Mesendoderm (in vitro differentiated cells): ENCODE measurements at regions not wholly inside any gene's neighbourhood (a gene's known extent, or its start where the extent isn't known, plus 50 kb on each side); places are given as distances from the start of the nearest gene placed in this dataset.
A peak's percentile ranks its signal among the peaks of the same experiment; 100 is the strongest.
"Not testable (repeated sequence)": the region's sequence is repeated elsewhere in the genome, so short reads cannot be mapped to it uniquely, and the experiment has no call there.

ENCODE experiments used
- DNase-seq: peaks from one replicate; pipeline ENCODE4 v3.0.0; 2013
- H2AK5ac ChIP-seq: 2 replicates; pipeline ENCODE4 v1.6.1; 2013; ENCODE audit warnings: low read length, inconsistent platforms
- H2BK120ac ChIP-seq: 2 replicates; pipeline ENCODE4 v1.6.1; 2013; ENCODE audit warnings: low read depth, mild to moderate bottlenecking, low read length, moderate library complexity, mixed read lengths
- H2BK15ac ChIP-seq: replicated peaks from 2 replicates; pipeline ENCODE4 v1.6.1; 2013; ENCODE audit warnings: low read depth, mild to moderate bottlenecking, moderate library complexity
- H2BK5ac ChIP-seq: 2 replicates; pipeline ENCODE4 v1.6.1; 2013; ENCODE audit warnings: low read length, inconsistent platforms
- H3K18ac ChIP-seq: 2 replicates; pipeline ENCODE4 v1.6.1; 2013; ENCODE audit warnings: mild to moderate bottlenecking, low read length, mixed read lengths
- H3K23ac ChIP-seq: one replicate; pipeline ENCODE4 v1.6.1; 2013; ENCODE audit warnings: low read length
- H3K27ac ChIP-seq: 2 replicates; pipeline ENCODE4 v1.5.1; 2013; ENCODE audit warnings: low read depth, mild to moderate bottlenecking, inconsistent platforms, low read length, moderate library complexity
- H3K27me3 ChIP-seq: 2 replicates; pipeline ENCODE4 v1.6.1; 2013; ENCODE audit warnings: low read length, control low read depth, mild to moderate bottlenecking, inconsistent platforms; ENCODE audit not compliant: insufficient read depth, poor library complexity
- H3K36me3 ChIP-seq: 2 replicates; pipeline ENCODE4 v1.6.1; 2013; ENCODE audit warnings: low read length, inconsistent platforms; ENCODE audit not compliant: control insufficient read depth, insufficient read depth
- H3K4ac ChIP-seq: one replicate; pipeline ENCODE4 v1.6.1; 2013; ENCODE audit warnings: low read depth, mild to moderate bottlenecking, low read length, moderate library complexity
- H3K4me1 ChIP-seq: 2 replicates; pipeline ENCODE4 v1.6.1; 2013; ENCODE audit warnings: low read depth, low read length, inconsistent platforms; ENCODE audit not compliant: control insufficient read depth
- H3K4me2 ChIP-seq: 2 replicates; pipeline ENCODE4 v1.6.1; 2013; ENCODE audit warnings: low read length
- H3K4me3 ChIP-seq: 2 replicates; pipeline ENCODE4 v1.5.1; 2013; ENCODE audit warnings: mild to moderate bottlenecking, low read length
- H3K56ac ChIP-seq: one replicate; pipeline ENCODE4 v1.6.1; 2013; ENCODE audit warnings: low read length
- H3K79me1 ChIP-seq: 2 replicates; pipeline ENCODE4 v1.6.1; 2013; ENCODE audit warnings: low read length, inconsistent platforms
- H3K79me2 ChIP-seq: 2 replicates; pipeline ENCODE4 v1.6.1; 2013; ENCODE audit warnings: mild to moderate bottlenecking, low read length; ENCODE audit not compliant: control insufficient read depth, insufficient read depth
- H3K9ac ChIP-seq: 2 replicates; pipeline ENCODE4 v1.6.1; 2013; ENCODE audit warnings: low read length, inconsistent platforms
- H4K5ac ChIP-seq: one replicate; pipeline ENCODE4 v1.6.1; 2013; ENCODE audit warnings: low read length
- H4K8ac ChIP-seq: one replicate; pipeline ENCODE4 v1.6.1; 2013; ENCODE audit warnings: low read depth, mild to moderate bottlenecking, control low read depth, low read length, moderate library complexity
- WGBS: extraction: QIAGEN DNeasy Blood & Tissue Kit; methylation state at CpG from one replicate; pipeline ENCODE4 v1.1.7; 2013; ENCODE audit warnings: low lambda C conversion rate, missing lambda C conversion rate; ENCODE audit not compliant: insufficient coverage; ENCODE audit errors: extremely low coverage; 5-methylcytosine and 5-hydroxymethylcytosine counted together

DNA sequence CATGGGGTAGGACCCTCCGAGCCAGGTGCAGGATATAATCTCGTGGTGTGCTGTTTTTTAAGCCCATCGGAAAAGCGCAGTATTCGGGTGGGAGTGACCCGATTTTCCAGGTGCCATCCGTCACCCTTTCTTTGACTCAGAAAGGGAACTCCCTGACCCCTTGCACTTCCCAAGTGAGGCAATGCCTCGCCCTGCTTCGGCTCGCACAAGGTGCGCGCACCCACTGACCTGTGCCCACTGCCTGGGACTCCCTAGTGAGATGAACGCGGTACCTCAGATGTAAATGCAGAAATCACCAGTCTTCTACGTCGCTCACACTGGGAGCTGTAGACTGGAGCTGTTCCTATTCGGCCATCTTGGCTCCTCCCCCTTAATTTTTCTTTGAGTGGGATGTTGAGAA lies 382.9 kb upstream of the ISX start:
- H3K9ac ChIP-seq, H3K4me1 ChIP-seq, H3K18ac ChIP-seq, H4K8ac ChIP-seq, H2AK5ac ChIP-seq, H3K4me3 ChIP-seq, H3K36me3 ChIP-seq, H3K79me2 ChIP-seq, H3K79me1 ChIP-seq, H2BK15ac ChIP-seq, H2BK5ac ChIP-seq, DNase-seq, H3K4me2 ChIP-seq, H3K27me3 ChIP-seq, H4K5ac ChIP-seq, H3K27ac ChIP-seq, H3K23ac ChIP-seq, H3K56ac ChIP-seq, H2BK120ac ChIP-seq, H3K4ac ChIP-seq: not testable (repeated sequence)
- WGBS, result no CpG with 5 or more reads among the region's 17 CpGs

DNA sequence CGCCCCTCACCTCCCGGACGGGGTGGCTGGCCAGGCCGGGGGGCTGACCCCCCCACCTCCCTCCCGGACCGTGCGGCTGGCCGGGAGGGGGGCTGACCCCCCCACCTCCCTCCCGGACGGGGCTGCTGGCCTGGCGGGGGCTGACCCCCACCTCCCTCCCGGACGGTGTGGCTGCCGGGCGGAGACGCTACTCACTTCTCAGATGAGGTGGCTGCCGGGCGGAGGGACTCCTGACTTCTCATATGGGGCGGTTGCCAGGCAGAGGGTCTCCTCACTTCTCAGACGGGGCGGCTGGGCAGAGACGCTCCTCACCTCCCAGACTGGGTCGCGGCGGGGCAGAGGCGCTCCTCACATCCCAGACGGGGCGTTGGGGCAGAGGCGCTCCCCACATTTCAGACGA lies 381.7 kb upstream of the ISX start:
- H2AK5ac ChIP-seq, H3K23ac ChIP-seq, H4K8ac ChIP-seq, H3K27me3 ChIP-seq, H3K9ac ChIP-seq, H2BK120ac ChIP-seq, H3K18ac ChIP-seq, H3K79me1 ChIP-seq, H3K4me2 ChIP-seq, H3K56ac ChIP-seq, H2BK15ac ChIP-seq, DNase-seq, H3K36me3 ChIP-seq, H3K4me1 ChIP-seq, H3K4me3 ChIP-seq, H3K27ac ChIP-seq, H3K4ac ChIP-seq, H3K79me2 ChIP-seq, H2BK5ac ChIP-seq, H4K5ac ChIP-seq: not testable (repeated sequence)
- no CpG with 5 or more reads among the region's 30 CpGs for WGBS

DNA sequence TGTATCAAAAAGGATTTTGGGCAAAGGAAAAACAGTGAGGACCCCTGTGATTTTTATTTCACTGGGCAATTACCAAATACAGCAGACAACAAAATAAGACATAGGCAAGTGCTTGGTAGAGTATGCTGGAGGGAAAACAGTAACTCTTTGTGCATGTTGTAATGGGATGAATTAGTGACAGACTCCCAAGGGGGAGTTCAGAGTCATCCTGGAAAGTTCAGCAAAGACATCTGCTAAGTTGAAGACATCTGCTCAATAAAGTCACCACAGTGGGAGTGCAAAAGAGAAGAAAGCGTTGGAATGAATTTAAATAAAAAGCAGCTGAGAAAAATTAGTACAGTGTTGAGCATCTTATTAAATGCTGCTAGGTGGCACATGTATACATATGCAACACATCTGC lies 378.8 kb upstream of the ISX start:
- Histone ChIP-seq H2BK120ac (no peak overlapping the region), H3K79me1 (no peaks in the 10 kb centered on the region), H2AK5ac (no peak overlapping the region), H3K79me2 (no peaks in the 10 kb centered on the region), H3K4me2 (no peak overlapping the region), H3K36me3 (no peaks in the 10 kb centered on the region), H3K4me1 (no peaks in the 10 kb centered on the region), H3K23ac (no peak overlapping the region), H3K18ac (no peak overlapping the region), H4K5ac (no peak overlapping the region), H2BK15ac (no peak overlapping the region), H3K27me3 (no peaks in the 10 kb centered on the region), H4K8ac (no peak overlapping the region), H3K56ac (no peak overlapping the region), H3K4ac (no peak overlapping the region), H3K27ac (no peak overlapping the region), H3K9ac (no peak overlapping the region), H2BK5ac (no peak overlapping the region), H3K4me3 (no peak overlapping the region)
- WGBS, result no CpG with 5 or more reads among the region's 1 CpG
- no peak for DNase-seq

DNA sequence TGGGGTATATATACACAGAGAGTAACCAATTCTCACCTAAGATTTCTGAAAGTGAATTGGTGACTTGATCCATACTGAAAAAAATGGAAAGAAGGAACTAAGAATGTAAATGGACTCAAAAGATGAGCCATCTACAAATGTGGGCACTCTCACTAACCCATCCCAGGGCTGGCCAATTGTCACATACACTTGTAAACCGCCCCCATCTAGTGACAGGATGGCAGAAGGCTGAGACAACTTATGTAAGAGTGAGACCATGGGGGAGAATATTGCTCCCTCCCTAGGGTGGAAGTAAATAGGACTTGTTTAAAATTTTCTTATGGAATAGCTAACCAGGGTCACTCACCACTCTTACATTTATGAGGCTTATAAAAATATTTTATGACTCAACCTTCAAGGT lies 377.1 kb upstream of the ISX start:
- Histone ChIP-seq H3K56ac (no peak overlapping the region), H2BK5ac (no peak overlapping the region), H3K18ac (no peak overlapping the region), H3K4me1 (no peaks in the 10 kb centered on the region), H3K4me3 (no peak overlapping the region), H3K79me2 (no peaks in the 10 kb centered on the region), H2BK120ac (no peak overlapping the region), H2BK15ac (no peak overlapping the region), H3K4ac (no peak overlapping the region), H3K27me3 (no peaks in the 10 kb centered on the region), H4K5ac (no peak overlapping the region), H4K8ac (no peak overlapping the region), H3K23ac (no peak overlapping the region), H3K27ac (no peak overlapping the region), H3K4me2 (no peak overlapping the region), H2AK5ac (no peak overlapping the region), H3K9ac (no peak overlapping the region), H3K79me1 (no peaks in the 10 kb centered on the region), H3K36me3 (no peaks in the 10 kb centered on the region)
- no CpG with 5 or more reads among the region's 1 CpG for WGBS
- peak; percentile 39 for DNase-seq

DNA sequence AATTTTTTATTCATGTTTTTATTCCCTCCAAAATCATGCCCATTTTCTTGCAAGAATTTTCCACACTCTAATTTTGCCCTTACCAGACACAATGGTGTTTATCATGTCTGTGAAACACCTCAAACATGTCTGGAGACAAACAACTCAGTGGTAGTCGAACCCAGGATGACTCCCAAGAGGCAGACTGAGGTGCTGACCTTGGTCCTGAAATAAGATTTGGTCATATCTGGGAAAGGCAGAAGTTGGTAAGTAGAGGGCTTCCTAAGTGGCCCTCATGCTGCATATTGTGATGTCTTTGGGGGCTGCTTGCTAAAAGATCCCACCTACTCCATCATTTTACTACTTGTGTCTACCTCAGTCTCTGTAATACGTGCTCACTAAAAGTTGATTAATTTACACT lies 369.4 kb upstream of the ISX start:
- H3K4me3 ChIP-seq, result no peak overlapping the region
- no peak overlapping the region for H3K4ac ChIP-seq
- no peak overlapping the region for H3K4me2 ChIP-seq
- no peak overlapping the region for H4K5ac ChIP-seq
- peak; percentile 75 for DNase-seq
- H3K36me3 ChIP-seq, result no peaks in the 10 kb centered on the region
- no peak overlapping the region for H2BK5ac ChIP-seq
- no peaks in the 10 kb centered on the region for H3K79me2 ChIP-seq
- no peak overlapping the region for H2BK120ac ChIP-seq
- no peak overlapping the region for H3K56ac ChIP-seq
- H3K27ac ChIP-seq, result no peak overlapping the region
- no peak overlapping the region for H3K18ac ChIP-seq
- no peak overlapping the region for H3K23ac ChIP-seq
- H3K4me1 ChIP-seq, result peaks cover 1% of the 10 kb centered on the region
- no peaks in the 10 kb centered on the region for H3K27me3 ChIP-seq
- WGBS, result no CpG with 5 or more reads among the region's 2 CpGs
- no peak overlapping the region for H4K8ac ChIP-seq
- no peak overlapping the region for H2BK15ac ChIP-seq
- no peaks in the 10 kb centered on the region for H3K79me1 ChIP-seq
- H2AK5ac ChIP-seq, result no peak overlapping the region
- H3K9ac ChIP-seq, result no peak overlapping the region

DNA sequence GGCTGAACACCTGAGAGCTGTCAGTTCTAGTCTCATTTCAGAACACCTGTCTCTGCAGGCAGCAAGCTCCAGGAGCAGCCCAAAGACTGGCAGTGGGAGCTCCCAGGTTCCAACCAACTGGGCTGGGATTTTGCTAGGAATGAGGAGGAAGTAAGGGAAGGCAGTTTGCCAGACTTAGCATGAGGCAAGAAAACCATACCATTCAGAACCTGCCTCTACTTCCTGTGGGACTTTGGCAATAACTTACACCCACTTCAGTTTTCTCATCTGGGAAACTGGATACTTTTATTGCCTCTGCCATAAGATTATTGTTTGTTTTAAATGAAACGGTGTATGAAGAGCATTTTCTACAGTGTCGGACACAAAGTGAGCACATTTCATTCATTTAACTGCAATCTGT lies 363.7 kb upstream of the ISX start:
- Histone ChIP-seq H3K79me2 (no peaks in the 10 kb centered on the region), H3K56ac (no peak overlapping the region), H2AK5ac (no peak overlapping the region), H3K4me2 (no peak overlapping the region), H3K4ac (no peak overlapping the region), H2BK15ac (no peak overlapping the region), H3K4me3 (no peak overlapping the region), H3K27ac (no peak overlapping the region), H3K27me3 (no peaks in the 10 kb centered on the region), H3K23ac (no peak overlapping the region), H3K79me1 (no peaks in the 10 kb centered on the region), H3K36me3 (no peaks in the 10 kb centered on the region), H3K9ac (no peak overlapping the region), H4K8ac (no peak overlapping the region), H3K18ac (no peak overlapping the region), H4K5ac (no peak overlapping the region), H2BK5ac (no peak overlapping the region), H2BK120ac (no peak overlapping the region), H3K4me1 (peaks cover 3% of the 10 kb centered on the region)
- DNase-seq, result no peak
- WGBS, result no CpG with 5 or more reads among the region's 2 CpGs
